Esophagus squamous epithelium (tissue), 4 donors: ENCODE measurements at regions not wholly inside any gene's neighbourhood (a gene's known extent, or its start where the extent isn't known, plus 50 kb on each side); places are given as distances from the start of the nearest gene placed in this dataset.
"Not testable (repeated sequence)": the region's sequence is repeated elsewhere in the genome, so short reads cannot be mapped to it uniquely, and the experiment has no call there.

Source experiments
- CTCF ChIP-seq, 6 experiments: fragments of 450-650 bp in 4 of 6; fragments of 200-600 bp in 2 of 6; sonication (generic) in 2 of 6; IDR thresholded peaks; one replicate each; pipeline ENCODE4 v1.5.1; 2016 to 2019; ENCODE audit warnings: antibody characterized with exemption in 6 of 6, mild to moderate bottlenecking in 4 of 6, moderate library complexity in 4 of 6
- POLR2A ChIP-seq, 4 donors: fragments of 450-650 bp; IDR thresholded peaks; one replicate each; pipeline ENCODE4 v1.6.1; 2017; ENCODE audit warnings: antibody characterized with exemption in 4 of 4, mild to moderate bottlenecking in 4 of 4, moderate library complexity in 3 of 4

DNA sequence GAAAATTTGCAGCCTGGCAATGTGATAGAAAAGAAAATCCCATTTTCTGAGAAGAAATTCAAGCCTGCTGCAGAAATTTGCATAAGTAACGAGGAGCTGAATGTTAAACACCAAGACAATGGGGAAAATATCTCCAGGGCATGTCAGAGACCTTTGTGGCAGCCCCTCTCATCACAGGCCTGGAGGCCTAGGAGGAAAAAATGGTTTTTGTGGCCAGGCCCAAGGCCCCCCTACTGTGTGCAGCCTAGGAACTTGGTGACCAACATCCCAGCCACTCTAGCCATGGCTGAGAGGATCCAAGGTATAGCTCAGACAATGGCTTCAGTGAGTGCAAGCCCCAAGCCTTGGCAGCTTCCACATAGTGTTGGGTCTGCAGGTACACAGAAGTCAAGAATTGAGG, 135.6 kb upstream of the CEP126 start:
- TF ChIP-seq CTCF, POLR2A (IDR thresholded peaks at IDR 0.05): not testable (repeated sequence)
